GM18508 (cell line): ENCODE measurements at regions not wholly inside any gene's neighbourhood (a gene's known extent, or its start where the extent isn't known, plus 50 kb on each side); places are given as distances from the start of the nearest gene placed in this dataset.

ENCODE experiments used
- ATAC-seq: cut with Tn5 transposase; IDR thresholded peaks from one replicate; pipeline ENCODE4 v1.9.1; 2021; ENCODE audit warnings: moderate number of reproducible peaks; ENCODE audit not compliant: insufficient read depth, unreplicated experiment

DNA sequence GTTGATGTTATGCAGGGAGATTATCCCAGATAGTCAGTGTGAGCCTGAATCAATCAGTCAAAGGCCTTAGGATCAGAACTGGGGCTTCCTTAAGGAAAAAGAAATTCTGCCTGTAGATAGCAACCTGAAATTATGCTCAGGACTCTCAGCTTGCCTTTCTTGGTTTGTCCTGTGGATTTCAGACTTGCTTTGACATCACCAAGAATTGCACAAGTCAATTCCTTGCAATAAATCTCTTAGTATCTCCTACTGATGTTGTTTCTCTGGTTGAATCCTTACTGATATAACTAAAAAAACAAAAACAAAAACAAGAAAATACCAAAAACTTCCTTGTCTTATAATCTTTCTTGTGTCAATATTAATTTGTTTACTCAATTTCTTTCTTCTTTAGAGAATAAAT lies 258.9 kb upstream of the TCF21 start:
- no peak for ATAC-seq

DNA sequence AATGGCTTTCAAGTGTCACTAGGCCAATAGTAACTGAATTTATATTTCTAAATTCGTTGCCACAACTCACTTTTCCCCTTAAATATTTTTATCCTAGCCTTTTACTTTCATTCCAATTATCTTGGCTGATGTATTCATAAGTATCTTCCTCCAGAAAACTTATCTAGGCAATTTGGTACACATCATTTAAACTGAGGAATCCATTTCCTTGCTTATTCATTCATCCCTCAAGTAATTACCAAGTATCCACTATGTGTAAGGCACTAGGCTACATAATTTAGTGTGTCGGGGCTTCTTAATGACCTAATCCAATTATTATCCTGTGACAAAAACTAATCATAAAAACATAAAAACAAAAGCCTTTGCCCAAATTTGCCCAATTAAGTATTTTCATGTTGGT lies 258.3 kb upstream of the TCF21 start:
- ATAC-seq = no peak

DNA sequence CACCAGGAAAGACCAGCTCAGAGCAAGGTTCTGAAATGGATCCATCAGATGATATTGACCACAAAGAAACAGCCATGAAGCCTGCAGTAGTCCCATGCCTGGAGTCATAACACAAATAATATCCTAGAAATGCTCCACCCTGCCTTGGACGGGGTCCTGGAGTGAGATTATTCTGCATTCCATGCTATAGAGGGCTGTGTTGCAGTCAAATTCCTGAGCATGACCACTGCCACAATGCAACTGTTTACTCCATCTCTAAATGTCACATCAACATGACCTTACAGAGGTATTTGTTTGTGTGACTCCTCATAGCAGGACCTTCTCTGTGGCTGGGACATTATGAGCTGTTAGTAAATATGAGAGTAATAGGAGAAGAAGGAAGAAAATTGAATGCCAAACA lies 257.5 kb upstream of the TCF21 start:
- ATAC-seq = no peak

DNA sequence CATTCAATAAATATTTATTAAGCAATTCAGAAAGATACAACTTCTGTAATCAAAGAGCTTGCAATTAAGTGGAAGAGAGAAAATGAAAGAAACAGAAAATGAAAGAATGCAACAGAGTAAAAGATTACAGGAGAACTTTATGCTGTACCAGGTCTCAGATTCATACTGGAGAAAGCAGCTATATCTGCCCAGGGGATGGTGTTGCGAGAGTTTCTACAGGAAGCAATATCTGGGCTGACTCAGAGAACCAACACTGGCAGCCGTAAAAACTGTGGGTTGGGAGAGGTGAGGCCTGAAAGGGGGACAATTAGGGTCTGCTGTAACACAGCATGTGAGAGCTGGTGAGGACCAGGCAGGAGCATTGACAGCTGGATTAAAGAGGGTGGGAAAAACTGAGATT lies 256.7 kb upstream of the TCF21 start:
- no peak for ATAC-seq

DNA sequence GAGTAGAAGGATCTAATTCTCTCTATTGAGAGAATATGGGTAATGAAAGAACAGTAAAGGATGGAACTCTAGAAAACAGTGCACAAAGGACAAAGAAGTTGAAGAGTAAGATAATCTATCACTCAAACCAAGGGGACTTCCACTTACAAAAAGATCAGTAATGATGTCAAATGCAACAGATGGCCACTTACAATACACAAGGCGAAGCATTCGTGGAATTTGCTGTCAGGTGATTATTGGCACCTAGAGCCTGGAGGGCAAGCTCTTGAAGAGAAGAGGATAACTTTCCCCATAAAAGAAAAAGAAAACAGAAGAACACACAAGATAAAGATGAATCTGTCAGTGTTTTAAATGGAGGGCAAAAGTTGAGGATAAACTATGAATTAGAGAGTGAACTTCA lies 256.0 kb upstream of the TCF21 start:
- ATAC-seq = no peak

DNA sequence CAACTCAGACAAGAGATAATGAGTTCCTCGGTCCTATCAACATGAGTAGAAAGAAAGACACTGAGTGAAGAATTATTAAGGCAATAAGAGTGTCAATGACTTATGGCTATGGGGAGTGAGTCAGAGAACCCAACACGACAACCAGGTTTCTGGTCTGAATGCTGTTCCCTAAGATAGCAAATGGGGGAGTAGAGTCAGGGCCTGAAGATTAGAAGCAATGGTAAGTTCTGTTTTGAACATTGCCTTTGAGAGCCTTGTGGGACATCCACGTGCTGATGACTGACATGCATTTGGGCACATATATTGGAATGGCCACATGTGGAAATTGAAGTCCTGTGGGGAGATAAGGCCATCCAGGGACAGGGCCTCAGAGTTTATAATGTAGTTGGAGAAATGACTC lies 254.4 kb upstream of the TCF21 start:
- no peak for ATAC-seq

DNA sequence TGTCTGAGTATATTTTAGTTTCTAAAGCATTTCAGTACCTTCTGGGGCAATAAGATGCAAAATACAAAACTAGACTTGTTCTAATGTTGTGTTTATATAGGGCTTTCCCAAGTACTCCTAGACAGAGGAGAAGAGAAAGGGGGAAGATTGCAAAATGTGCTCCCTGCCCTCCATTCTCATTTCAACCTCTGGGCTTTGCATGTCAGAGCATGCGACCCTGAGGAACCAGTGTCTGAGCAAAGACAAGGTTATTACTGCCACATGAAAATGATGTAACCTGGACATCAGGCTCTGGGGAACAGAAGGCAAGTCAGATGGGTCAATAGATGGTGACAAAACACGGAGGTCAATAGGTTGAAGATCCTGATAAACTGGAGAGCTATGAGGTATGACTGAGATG lies 253.5 kb upstream of the TCF21 start:
- no peak for ATAC-seq

DNA sequence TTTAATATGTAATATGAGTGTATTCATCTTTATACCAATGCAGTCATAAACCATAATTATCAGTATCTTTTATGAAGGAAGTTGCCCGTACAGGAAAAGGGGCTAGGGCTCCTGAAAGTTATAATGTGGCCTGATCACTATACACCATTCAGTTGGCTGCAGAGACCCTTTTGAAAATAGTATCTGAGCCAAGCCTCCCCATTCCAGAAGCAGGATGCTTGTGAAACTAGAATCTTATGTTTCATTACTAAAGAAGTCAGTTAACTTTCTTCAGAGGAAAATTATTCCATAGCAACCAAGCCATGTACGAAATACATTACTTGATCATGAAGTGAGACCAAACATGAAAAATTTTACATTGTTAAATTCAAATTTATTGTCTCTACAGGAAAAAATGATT lies 251.5 kb upstream of the TCF21 start:
- no peak for ATAC-seq

DNA sequence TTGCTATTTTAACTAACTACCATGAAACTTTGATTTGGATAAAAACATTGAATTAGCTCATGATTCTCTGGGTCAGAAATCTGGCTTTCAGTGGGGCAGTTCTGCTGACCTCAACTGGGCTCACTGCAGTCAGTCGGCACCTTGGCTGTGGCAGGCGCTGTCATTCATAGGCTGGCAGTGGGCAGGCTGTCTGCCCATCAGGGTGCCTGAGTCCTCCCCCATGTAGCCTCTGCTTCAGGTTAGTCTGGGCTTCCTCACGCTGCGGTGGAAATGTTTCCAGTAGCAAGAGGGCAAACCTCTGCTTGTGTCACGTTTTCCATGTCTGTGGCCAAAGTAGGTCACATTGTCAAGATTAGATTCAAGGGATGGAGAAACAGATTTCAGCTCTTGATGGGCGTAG lies 251.0 kb upstream of the TCF21 start:
- no peak for ATAC-seq

DNA sequence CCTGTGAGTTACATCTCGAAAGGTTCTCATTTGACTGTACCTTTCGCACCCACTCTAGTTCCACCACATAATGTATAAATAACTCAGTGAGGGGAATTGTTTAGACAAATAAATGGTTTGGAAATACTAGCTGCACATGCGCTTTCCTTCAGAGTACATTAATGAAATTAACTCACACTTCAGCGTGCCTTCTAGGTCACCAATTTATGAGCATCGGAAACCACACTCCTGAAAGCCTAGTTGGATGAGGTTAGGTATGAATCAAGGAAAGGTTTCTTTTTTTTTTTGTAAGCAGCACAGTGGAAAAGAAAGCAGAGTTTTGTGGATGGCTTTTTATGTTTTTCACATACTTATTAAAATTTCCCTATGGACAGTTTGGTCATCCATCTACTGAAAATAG lies 247.8 kb upstream of the TCF21 start:
- ATAC-seq = no peak

DNA sequence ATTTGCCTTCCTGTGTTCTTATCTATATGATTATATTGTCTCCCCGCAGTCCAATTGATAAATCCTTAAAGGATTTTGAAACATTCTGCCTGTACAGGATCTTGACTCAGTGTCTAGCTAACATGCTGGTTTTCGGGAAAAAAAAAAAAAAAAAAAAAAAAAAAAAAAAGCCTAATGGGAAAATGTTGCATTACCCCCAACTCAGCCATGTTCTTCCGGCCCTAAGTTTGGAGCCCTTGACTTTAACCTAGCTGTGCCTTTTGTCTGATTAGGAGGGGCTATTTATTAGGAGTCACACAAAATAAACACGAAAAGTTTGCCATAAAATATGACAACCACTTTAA lies 244.4 kb upstream of the TCF21 start:
- ATAC-seq = no peak

DNA sequence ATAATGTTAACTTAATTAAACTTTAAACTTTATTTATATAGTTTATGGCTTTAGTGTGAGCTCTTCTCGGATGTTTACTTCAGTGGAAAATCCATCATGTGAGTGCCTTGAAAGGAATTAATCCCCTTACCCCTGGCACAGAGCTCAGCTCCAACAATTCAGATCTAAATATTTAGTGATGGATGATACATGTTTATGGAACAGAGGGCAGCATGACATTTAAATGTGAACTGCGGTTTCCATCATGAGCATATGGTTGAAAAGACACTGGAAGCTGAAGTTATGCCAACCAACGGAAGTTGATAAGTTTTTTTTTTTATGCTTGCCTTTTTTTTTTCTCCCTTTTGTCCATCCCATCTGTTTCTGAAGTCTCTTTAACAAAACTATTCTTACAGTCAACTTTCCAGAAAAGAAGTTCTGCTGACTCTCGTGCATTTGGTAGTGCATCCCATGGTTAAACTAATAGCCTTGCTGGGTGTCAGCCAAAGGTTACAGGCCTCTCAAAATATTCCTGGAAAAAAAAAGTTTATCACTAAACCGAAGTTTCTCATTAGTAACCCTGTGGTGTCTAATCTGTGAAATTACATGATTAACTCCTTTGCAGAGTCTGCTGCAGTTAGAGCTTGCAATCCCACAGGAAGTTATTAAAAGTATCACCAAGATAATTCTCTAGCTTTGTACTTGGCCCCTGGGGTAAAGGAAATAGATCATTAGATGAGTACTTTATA lies 243.9 kb upstream of the TCF21 start:
- ATAC-seq = no peak

DNA sequence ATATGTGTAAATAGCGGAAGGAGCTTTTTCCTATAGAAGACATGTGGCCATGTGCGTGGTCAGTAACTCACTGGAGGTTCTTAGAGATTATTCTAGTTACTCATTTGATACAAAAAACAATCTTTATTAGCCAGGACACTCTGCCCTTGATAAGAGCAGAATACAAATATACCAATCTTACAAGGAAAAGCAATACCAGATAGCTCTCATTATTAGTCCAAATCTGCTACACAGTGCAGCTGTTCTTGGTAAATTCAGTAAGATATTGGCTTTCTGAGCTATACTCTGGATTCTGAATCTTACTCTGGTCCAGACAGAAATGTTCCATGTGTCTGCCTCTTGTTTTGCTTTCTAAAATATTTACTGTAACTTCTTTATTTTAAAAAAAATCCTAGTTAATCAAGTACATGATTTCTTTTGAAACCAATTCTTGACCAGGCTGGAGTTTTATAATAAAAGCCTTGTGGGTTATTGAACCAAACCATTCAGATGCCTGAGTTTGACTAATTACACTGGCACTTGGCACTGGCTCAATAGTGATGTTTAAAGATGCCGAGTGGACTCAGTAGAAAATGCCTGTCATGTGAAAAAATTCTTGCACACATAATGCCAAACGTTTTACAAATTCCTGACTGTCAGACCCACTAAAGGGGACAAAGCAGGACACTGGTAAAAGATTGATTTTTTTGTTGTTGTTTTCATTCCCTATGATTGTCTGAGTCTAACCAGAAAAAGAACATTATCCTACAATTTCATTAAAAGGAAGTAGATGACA lies 242.8 kb upstream of the TCF21 start:
- no peak for ATAC-seq

DNA sequence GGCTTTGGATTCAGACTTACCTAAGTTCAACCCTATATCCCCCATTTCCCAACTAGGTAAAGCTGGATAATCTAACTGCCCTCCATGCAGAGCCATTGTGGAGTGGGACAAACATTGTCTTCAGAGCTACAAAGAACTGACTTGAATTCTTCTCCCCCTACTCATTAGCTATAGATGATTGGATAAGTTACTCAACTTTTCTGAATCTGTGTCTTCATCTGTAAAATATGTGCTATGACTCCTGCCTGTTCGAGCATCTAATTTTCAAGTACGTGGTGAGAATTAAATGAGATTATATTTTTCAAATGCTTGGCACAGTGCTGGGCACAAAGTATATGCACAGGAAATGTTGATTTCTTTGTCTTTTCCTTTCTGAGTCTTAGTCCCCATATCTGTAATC lies 240.3 kb upstream of the TCF21 start:
- no peak for ATAC-seq

DNA sequence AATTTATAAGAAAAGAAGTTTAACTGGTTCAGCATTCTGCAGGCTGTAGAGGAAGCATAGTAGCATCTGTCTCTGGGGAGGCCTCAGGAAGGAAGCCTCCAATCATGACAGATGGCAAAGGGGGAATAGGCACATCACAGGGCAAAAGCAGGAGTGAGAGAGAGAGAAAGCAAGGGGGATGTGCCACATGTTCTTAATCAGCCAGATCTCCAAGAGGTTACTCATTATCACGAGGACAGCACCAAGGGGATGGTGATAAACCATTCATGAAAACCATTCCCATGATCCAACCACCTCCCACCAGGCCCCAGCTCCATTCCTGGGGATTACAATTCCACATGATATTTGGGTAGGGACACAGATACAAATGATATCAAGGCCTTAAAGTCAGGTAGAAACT lies 217.5 kb upstream of the TCF21 start:
- no peak for ATAC-seq

DNA sequence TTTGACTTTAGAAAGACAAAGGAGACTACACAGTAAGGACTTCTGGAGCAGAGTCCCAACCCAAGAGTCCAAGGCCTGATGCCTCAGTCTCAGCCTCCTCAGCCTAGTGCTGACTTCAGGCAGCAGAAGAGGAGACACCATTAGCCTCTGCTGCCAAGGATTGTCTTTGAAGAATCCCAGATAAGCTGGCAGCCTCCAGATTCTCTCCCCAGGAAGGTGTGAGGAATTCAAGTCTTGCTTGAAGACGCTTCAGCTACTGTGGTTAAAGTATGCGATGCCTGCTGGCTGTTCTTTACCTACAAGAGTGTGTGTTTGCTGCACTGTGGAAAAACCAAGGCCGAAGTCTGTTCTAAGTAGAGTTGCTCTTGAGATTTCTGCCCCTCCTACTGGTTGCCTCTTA lies 215.9 kb upstream of the TCF21 start:
- no peak for ATAC-seq

DNA sequence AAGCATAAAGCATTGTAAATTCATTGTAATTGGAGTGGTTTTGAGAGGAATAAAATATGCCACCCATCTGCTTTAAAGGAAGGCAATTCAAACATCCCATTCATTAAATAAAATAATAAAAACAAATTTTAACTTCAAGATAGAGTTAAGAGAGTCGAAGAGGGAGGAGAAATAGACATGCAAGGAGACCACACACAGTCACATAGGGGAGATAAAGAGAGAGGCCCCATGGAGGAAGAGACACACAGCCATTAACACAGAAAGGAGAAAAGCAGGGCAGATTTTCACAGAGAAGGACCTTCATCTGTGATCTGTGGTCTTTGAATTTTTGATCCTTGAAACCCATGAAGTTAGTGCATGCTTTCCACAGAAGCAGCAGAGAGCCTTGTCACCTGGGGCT lies 214.3 kb upstream of the TCF21 start:
- ATAC-seq = no peak

DNA sequence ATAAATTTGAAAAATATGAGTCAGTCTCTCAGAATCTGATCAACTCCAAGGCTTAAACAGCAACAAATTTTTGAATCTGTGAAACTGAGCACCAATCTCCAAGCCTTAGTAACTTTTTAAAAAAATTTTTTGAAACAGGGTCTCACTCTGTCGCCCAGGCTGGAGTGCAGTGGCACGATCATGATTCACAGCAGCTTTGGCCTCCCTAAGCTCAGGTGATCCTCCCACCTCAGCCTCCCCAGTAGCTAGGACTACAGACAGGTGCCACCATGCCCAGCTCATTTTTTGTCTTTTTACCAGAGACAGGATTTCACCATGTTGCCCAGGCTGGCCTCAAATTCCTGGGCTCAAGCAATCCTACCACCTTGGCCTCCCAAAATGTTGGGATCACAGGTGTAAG lies 207.9 kb upstream of the TCF21 start:
- ATAC-seq = no peak

DNA sequence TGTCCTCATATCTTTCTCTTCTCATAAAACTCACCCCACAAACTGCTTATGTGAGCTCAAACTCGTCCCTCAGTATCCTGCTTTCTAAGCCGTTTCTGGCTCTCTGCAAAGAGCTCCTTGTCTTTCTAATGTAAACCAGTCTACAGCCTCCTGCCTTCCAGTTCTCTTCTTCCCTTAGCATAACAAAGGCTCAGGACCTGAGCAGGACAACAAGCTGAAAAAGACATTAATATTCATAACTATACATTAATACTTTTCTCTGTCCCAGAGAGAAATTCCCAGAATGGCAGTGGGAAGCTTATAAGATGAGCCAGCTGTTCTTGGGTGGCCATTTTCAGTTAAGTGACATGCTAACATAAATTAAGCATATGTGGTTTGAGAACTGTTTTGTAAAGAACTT lies 207.0 kb upstream of the TCF21 start:
- no peak for ATAC-seq

DNA sequence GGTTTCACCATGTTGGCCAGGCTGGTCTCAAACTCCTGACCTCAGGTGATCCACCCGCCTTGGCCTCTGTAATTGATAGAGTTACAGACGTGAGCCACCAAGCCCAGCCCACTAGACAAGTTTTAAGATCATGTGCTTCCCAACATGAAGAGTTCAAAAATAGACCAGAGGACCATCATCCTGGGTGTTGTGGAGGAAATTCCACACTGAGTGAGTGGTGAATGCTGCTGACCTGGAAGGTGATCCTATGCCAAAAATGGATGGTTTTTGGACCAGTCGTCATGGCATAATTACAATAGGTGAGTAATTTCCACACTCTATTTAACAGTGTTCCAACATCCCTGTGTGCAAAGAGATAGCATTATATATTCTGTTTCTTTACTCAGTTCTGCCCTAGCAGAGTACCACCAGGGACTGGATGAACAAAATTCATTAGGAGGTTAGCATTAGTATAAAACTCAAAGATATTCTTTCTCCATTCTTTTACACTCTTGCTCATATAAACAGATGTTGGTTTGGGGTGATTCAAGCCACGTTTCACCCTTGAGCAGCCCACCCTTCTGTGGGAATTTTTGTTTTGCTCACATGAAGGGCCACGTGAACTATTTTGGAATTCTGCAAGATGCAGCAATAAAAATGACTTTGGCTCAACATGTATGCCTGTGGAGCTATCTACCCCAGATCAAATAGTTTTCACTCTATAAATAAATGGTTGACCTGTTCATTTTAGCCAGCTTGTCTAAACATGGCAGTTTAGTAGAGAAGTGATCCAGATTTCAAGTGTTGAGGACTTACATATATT lies 206.2 kb upstream of the TCF21 start:
- ATAC-seq = no peak

DNA sequence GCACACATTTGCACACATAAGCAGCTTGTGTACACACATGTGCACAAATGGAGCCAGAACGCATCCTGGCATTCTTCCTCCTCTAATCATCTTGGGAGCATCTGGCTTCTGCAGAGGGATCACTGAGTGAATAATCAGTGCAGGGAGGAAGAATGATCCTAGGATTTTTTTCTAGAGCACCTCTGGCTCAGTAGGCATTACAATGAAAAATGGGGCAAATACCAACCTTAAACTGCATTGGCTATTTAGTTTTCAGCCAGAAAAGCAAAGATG lies 205.7 kb upstream of the TCF21 start:
- ATAC-seq = no peak

DNA sequence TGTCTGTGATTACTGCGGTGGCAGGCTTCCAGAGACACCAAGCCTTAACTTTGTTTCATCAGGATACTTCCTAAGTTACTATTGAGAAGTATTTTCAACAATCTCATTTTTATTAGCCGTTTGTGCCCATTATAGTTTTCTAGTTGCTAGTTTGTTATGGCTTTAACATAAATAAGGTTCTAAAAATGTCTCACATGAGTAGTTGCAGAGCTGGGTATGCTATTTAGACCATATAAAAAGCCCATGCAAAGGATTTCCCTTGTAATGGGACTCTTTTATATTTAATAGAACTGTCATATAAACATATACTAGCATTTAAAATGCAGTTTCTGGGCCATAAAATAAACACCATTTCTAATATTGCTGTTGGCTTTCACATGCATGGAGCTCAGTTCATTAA lies 205.3 kb upstream of the TCF21 start:
- no peak for ATAC-seq
